Suppressor macrophage treated with lipopolysaccharide for 4 hours (primary cell): ENCODE measurements at regions not wholly inside any gene's neighbourhood (a gene's known extent, or its start where the extent isn't known, plus 50 kb on each side); places are given as distances from the start of the nearest gene placed in this dataset.

Source experiments
- DNase-seq: peaks from one replicate; pipeline ENCODE4 v3.0.0-alpha.2; 2020

GRCh38 chr2:195027947-195028346, 629.1 kb upstream of the SLC39A10 start:
- DNase-seq: no peak

- DNase-seq: no peak
Observed at GRCh38 chr2:195026261-195026660, 630.8 kb upstream of the SLC39A10 start.

- no peak for DNase-seq
Observed at GRCh38 chr2:195022508-195022830, 634.6 kb upstream of the SLC39A10 start.

- DNase-seq: no peak
Observed at GRCh38 chr2:195021711-195022507, 635.1 kb upstream of the SLC39A10 start.

GRCh38 chr2:195018462-195018861, 638.6 kb upstream of the SLC39A10 start:
- no peak for DNase-seq

- no peak for DNase-seq
Observed at GRCh38 chr2:195017890-195018289, 639.1 kb upstream of the SLC39A10 start.

- peak; percentile 9 for DNase-seq
Observed at GRCh38 chr2:195016841-195017240, 640.2 kb upstream of the SLC39A10 start.

- DNase-seq: no peak
Observed at GRCh38 chr2:195009202-195009601, 647.8 kb upstream of the SLC39A10 start.

- no peak for DNase-seq
Observed at GRCh38 chr2:195006856-195007255, 650.2 kb upstream of the SLC39A10 start.

GRCh38 chr2:195003881-195004471, 653.0 kb upstream of the SLC39A10 start:
- no peak for DNase-seq

GRCh38 chr2:195001924-195002323, 655.1 kb upstream of the SLC39A10 start:
- DNase-seq: no peak

- no peak for DNase-seq
Observed at GRCh38 chr2:194999771-195000170, 657.3 kb upstream of the SLC39A10 start.

- DNase-seq: no peak
Observed at GRCh38 chr2:194992648-194993047, 664.4 kb upstream of the SLC39A10 start.

GRCh38 chr2:194985258-194985657, 671.8 kb upstream of the SLC39A10 start:
- no peak for DNase-seq

- DNase-seq: no peak
Observed at GRCh38 chr2:194962254-194962653, 694.8 kb upstream of the SLC39A10 start.

GRCh38 chr2:194954218-194954617, 702.8 kb upstream of the SLC39A10 start:
- DNase-seq: no peak

- no peak for DNase-seq
Observed at GRCh38 chr2:194946826-194947225, 710.2 kb upstream of the SLC39A10 start.

GRCh38 chr2:194938066-194938465, 719.0 kb upstream of the SLC39A10 start:
- DNase-seq: no peak

GRCh38 chr2:194927489-194927888, 729.5 kb upstream of the SLC39A10 start:
- no peak for DNase-seq

GRCh38 chr2:194926873-194927272, 730.2 kb upstream of the SLC39A10 start:
- no peak for DNase-seq

GRCh38 chr2:194925742-194926141, 731.3 kb upstream of the SLC39A10 start:
- no peak for DNase-seq

GRCh38 chr2:194917519-194917918, 739.5 kb upstream of the SLC39A10 start:
- no peak for DNase-seq

- DNase-seq: no peak
Observed at GRCh38 chr2:194915485-194915884, 741.5 kb upstream of the SLC39A10 start.

- DNase-seq: no peak
Observed at GRCh38 chr2:194907569-194907968, 749.5 kb upstream of the SLC39A10 start.

GRCh38 chr2:194896871-194897270, 760.2 kb upstream of the SLC39A10 start:
- no peak for DNase-seq
